WI38 (cell line): ENCODE measurements at regions not wholly inside any gene's neighbourhood (a gene's known extent, or its start where the extent isn't known, plus 50 kb on each side); places are given as distances from the start of the nearest gene placed in this dataset.

ENCODE experiments used
- H3K4me3 ChIP-seq: 2 replicates; pipeline ENCODE4 v1.5.1; 2011; ENCODE audit warnings: low read depth, mild to moderate bottlenecking, control low read depth, low read length
- CTCF ChIP-seq: IDR thresholded peaks from 2 replicates; pipeline ENCODE4 v1.5.1; 2012; ENCODE audit warnings: low read depth, mild to moderate bottlenecking, control low read depth, low read length

GRCh38 chr12:30136696-30137095 lies 353.0 kb upstream of the TMTC1 start:
- H3K4me3 ChIP-seq = no peak overlapping the region
- no peak for TF ChIP-seq CTCF

GRCh38 chr12:30135776-30136175 lies 352.0 kb upstream of the TMTC1 start:
- no peak overlapping the region for H3K4me3 ChIP-seq
- TF ChIP-seq CTCF = no peak

GRCh38 chr12:30134229-30134628 lies 350.5 kb upstream of the TMTC1 start:
- TF ChIP-seq CTCF = no peak

GRCh38 chr12:30126944-30127343 lies 343.2 kb upstream of the TMTC1 start:
- H3K4me3 ChIP-seq = no peak overlapping the region
- no peak for TF ChIP-seq CTCF

More at GRCh38 chr12:30134229-30134628, 350.5 kb upstream of the TMTC1 start:
- no peak overlapping the region for H3K4me3 ChIP-seq

GRCh38 chr12:30120522-30120921 lies 336.8 kb upstream of the TMTC1 start:
- H3K4me3 ChIP-seq = no peak overlapping the region
- TF ChIP-seq CTCF = no peak

- no peak for TF ChIP-seq CTCF
Observed at GRCh38 chr12:30117483-30117882, 333.7 kb upstream of the TMTC1 start.

GRCh38 chr12:30111719-30112118 lies 328.0 kb upstream of the TMTC1 start:
- no peak overlapping the region for H3K4me3 ChIP-seq
- no peak for TF ChIP-seq CTCF

More at GRCh38 chr12:30117483-30117882, 333.7 kb upstream of the TMTC1 start:
- H3K4me3 ChIP-seq = no peak overlapping the region
